Astrocyte (in vitro differentiated cells and primary cell): ENCODE measurements at regions not wholly inside any gene's neighbourhood (a gene's known extent, or its start where the extent isn't known, plus 50 kb on each side); places are given as distances from the start of the nearest gene placed in this dataset.

Experiments used
- CTCF ChIP-seq: IDR thresholded peaks from 2 replicates; pipeline ENCODE4 v1.5.1; 2011; ENCODE audit warnings: low read depth, mild to moderate bottlenecking, inconsistent platforms, low read length, moderate library complexity; ENCODE audit not compliant: insufficient read depth
- EZH2 ChIP-seq: IDR thresholded peaks from 2 replicates; pipeline ENCODE4 v1.6.1; 2012; ENCODE audit warnings: mild to moderate bottlenecking, low read length, inconsistent platforms; ENCODE audit not compliant: insufficient read depth

- TF ChIP-seq CTCF (no peak), EZH2 (no peak)
These were observed 515.9 kb upstream of the NDST4 start for GRCh38 chr4:115629270-115629669.
